Keratinocyte (primary cell): ENCODE measurements at regions not wholly inside any gene's neighbourhood (a gene's known extent, or its start where the extent isn't known, plus 50 kb on each side); places are given as distances from the start of the nearest gene placed in this dataset.
"Not testable (repeated sequence)": the region's sequence is repeated elsewhere in the genome, so short reads cannot be mapped to it uniquely, and the experiment has no call there.

Source experiments
- EZH2 ChIP-seq: IDR thresholded peaks from one replicate; pipeline ENCODE4 v1.6.1; 2012; ENCODE audit warnings: inconsistent platforms, mild to moderate bottlenecking, low read length, moderate library complexity
- TF ChIP-seq, protein P1 (sequence below), 3 experiments: IDR thresholded peaks in 1 of 3; conservative IDR thresholded peaks in 1 of 3; optimal IDR thresholded peaks in 1 of 3; 2 replicates in 2 of 3; 3 replicates in 1 of 3; pipeline versions ENCODE3 to v1.5.1; 2011; ENCODE audit warnings: low read length in 3 of 3, mild to moderate bottlenecking in 3 of 3, moderate library complexity in 2 of 3, control low read depth in 1 of 3, inconsistent platforms in 1 of 3; ENCODE audit not compliant: insufficient read depth in 2 of 3; ENCODE audit errors: extremely low read depth in 1 of 3

DNA sequence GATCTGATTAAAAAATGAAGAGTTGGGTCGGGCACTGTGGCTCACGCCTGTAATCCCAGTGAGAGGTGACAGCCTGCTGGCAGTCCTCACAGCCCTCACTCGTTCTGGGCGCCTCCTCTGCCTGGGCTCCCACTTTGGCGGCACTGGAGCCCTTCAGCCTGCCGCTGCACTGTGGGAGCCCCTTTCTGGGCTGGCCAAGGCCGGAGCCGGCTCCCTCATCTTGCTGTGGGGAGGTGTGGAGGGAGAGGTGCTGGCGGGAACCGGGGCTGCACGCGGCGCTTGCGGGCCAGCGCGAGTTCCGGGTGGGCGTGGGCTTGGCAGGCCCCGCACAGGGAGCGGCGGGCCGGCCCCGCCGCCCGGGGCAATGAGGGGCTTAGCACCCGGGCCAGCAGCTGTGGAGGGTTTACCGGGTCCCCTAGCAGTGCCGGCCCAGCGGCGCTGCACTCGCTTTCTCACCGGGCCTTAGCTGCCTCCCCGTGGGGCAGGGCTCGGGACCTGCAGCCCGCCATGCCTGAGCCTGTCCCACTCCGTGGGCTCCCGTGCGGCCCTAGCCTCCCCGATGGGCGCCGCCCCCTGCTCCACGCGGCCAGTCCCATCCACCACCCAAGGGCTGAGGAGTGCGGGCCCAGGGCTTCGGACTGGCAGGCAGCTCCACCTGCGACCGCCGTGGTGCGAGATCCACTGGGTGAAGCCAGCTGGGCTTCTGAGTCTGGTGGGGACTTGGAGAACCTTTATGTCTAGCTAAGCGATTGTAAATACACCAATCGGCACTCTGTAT is 534.1 kb upstream of the ARRDC3 start:
- TF ChIP-seq, protein P1, sequence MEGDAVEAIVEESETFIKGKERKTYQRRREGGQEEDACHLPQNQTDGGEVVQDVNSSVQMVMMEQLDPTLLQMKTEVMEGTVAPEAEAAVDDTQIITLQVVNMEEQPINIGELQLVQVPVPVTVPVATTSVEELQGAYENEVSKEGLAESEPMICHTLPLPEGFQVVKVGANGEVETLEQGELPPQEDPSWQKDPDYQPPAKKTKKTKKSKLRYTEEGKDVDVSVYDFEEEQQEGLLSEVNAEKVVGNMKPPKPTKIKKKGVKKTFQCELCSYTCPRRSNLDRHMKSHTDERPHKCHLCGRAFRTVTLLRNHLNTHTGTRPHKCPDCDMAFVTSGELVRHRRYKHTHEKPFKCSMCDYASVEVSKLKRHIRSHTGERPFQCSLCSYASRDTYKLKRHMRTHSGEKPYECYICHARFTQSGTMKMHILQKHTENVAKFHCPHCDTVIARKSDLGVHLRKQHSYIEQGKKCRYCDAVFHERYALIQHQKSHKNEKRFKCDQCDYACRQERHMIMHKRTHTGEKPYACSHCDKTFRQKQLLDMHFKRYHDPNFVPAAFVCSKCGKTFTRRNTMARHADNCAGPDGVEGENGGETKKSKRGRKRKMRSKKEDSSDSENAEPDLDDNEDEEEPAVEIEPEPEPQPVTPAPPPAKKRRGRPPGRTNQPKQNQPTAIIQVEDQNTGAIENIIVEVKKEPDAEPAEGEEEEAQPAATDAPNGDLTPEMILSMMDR (optimal IDR thresholded peaks at IDR 0.05 in 1 of 3, IDR thresholded peaks at IDR 0.05 in 1 of 3, conservative IDR thresholded peaks at IDR 0.05 in 1 of 3; ENCODE audit: extremely low read depth in 1 of 3, insufficient read depth in 2 of 3, low read length in 3 of 3) = not testable (repeated sequence)
- not testable (repeated sequence) for TF ChIP-seq EZH2
